Right lobe of liver (tissue), 6 donors: ENCODE measurements at regions not wholly inside any gene's neighbourhood (a gene's known extent, or its start where the extent isn't known, plus 50 kb on each side); places are given as distances from the start of the nearest gene placed in this dataset.

Experiments
- ATAC-seq, 4 donors: fragments of 200-7000 bp; cut with Tn5 transposase; one replicate each; pipeline ENCODE4 v1.9.1; 2020; ENCODE audit warnings: mild to moderate bottlenecking in 4 of 4, moderate library complexity in 4 of 4
- DNase-seq, 3 donors: peaks; one replicate each; pipeline ENCODE4 v3.0.0-alpha.2; 2020
- H3K27ac ChIP-seq, 3 donors: fragments of 200-600 bp; one replicate each; pipeline ENCODE4 v1.8.0; 2022
- H3K27me3 ChIP-seq, 2 donors: fragments of 200-600 bp; one replicate each; pipeline ENCODE4 v1.8.0; 2022
- H3K36me3 ChIP-seq, 4 donors: fragments of 200-600 bp; sonication (generic) in 1 of 4; one replicate each; pipeline versions ENCODE4 v1.5.1 to v1.8.0; 2017 to 2022; ENCODE audit warnings: control low read depth in 1 of 4
- H3K4me1 ChIP-seq, 4 donors: fragments of 200-600 bp; sonication (generic) in 1 of 4; one replicate each; pipeline versions ENCODE4 v1.5.1 to v1.8.0; 2017 to 2022; ENCODE audit warnings: control low read depth in 1 of 4
- H3K4me3 ChIP-seq, 3 donors: fragments of 200-600 bp; one replicate each; pipeline ENCODE4 v1.8.0; 2022
- H3K9me3 ChIP-seq, 4 donors: fragments of 200-600 bp; sonication (generic) in 1 of 4; one replicate each; pipeline versions ENCODE4 v1.5.1 to v1.8.0; 2017 to 2022; ENCODE audit warnings: control low read depth in 1 of 4
- CTCF ChIP-seq, 4 donors: fragments of 200-600 bp in 3 of 4; fragments of 450-650 bp in 1 of 4; IDR thresholded peaks; one replicate each; pipeline versions ENCODE4 v1.5.1 to v1.8.0; 2016 to 2022; ENCODE audit warnings: antibody characterized with exemption in 4 of 4, mild to moderate bottlenecking in 2 of 4
- POLR2A ChIP-seq: fragments of 450-650 bp; IDR thresholded peaks from one replicate; pipeline ENCODE4 v1.6.1; 2017; ENCODE audit warnings: antibody characterized with exemption, mild to moderate bottlenecking
- WGBS: methylation state at CpG from one replicate; pipeline ENCODE4 v1.1.6; 2018; ENCODE audit warnings: low coverage, low lambda C conversion rate; ENCODE audit not compliant: insufficient coverage; ENCODE audit errors: missing lambda C conversion rate; 5-methylcytosine and 5-hydroxymethylcytosine counted together
- intact Hi-C, 2 donors: fragments of 100-400 bp; cut with DNase I; formaldehyde crosslinking; loops; one replicate each; pipeline versions ENCODE4 v1.11.2 to v1.14.1; 2022
- donor health status: DM: no; HTN: yes; CAD: no.
- donor health status: DM: no; HTN: no; CAD: no.
- donor health status: DM: no; HTN: no; CAD: no.
- donor health status: DM: no; HTN: yes; CAD: no.
- donor health status: DM: no; HTN: yes; CAD: no.

- Histone ChIP-seq H3K36me3 (no peaks in the 10 kb centered on the region), H3K27me3 (no peaks in the 10 kb centered on the region), H3K9me3 (no peaks in the 10 kb centered on the region), H3K4me1 (no peaks in the 10 kb centered on the region), H3K27ac (no peak overlapping the region), H3K4me3 (no peak overlapping the region)
- TF ChIP-seq POLR2A (no peak), CTCF (IDR thresholded peaks at IDR 0.05) (no peak)
- intact Hi-C loops, result no loop called here
- WGBS, result 16% methylated on average over 2 of the region's 2 CpGs
- no peak for ATAC-seq
- DNase-seq, result no peak
These were observed 215.8 kb downstream of the FSIP2 start for GRCh38 chr2:185954389-185954788.

DNA sequence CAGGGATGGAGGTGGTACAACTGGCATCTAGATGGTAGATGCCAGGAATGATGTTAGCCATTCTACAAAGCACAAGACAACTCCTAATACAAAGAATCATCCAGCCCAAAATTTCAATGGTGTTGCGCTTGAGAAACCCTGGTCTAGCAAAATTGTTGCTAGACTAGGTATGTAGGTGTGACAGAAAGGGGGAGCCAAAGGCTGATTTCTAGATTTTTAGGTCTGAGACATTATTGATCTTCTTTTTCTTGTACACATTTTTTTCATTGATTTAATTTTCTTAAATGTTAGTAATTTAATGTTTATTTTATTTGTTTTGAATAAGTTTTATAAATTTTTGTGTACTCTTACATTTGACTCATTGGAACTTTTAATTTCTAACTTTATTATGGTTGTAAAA lies 216.4 kb downstream of the FSIP2 start:
- 100% methylated on average over 1 of the region's 1 CpG for WGBS

GRCh38 chr2:185967335-185967734 lies 228.7 kb downstream of the FSIP2 start:
- Histone ChIP-seq H3K36me3 (no peaks in the 10 kb centered on the region), H3K4me1 (no peaks in the 10 kb centered on the region), H3K27me3 (no peaks in the 10 kb centered on the region), H3K4me3 (no peak overlapping the region), H3K27ac (no peak overlapping the region), H3K9me3 (no peaks in the 10 kb centered on the region)
- DNase-seq (no peak), ATAC-seq (no peak)
- TF ChIP-seq CTCF (IDR thresholded peaks at IDR 0.05), result no peak
- TF ChIP-seq POLR2A, result no peak
- intact Hi-C loops, result no loop called here
- WGBS, result 93% methylated on average over 5 of the region's 5 CpGs

More for the DNA sequence above, 216.4 kb downstream of the FSIP2 start:
- Histone ChIP-seq H3K9me3 (no peaks in the 10 kb centered on the region), H3K4me1 (no peaks in the 10 kb centered on the region), H3K27me3 (no peaks in the 10 kb centered on the region), H3K4me3 (no peak overlapping the region), H3K36me3 (no peaks in the 10 kb centered on the region), H3K27ac (no peak overlapping the region)
- no peak for TF ChIP-seq POLR2A
- TF ChIP-seq CTCF (IDR thresholded peaks at IDR 0.05), result peak in 2 of 4 donors; percentile 14 to 19
- no peak for ATAC-seq
- intact Hi-C loops, result no loop called here
- DNase-seq, result no peak

DNA sequence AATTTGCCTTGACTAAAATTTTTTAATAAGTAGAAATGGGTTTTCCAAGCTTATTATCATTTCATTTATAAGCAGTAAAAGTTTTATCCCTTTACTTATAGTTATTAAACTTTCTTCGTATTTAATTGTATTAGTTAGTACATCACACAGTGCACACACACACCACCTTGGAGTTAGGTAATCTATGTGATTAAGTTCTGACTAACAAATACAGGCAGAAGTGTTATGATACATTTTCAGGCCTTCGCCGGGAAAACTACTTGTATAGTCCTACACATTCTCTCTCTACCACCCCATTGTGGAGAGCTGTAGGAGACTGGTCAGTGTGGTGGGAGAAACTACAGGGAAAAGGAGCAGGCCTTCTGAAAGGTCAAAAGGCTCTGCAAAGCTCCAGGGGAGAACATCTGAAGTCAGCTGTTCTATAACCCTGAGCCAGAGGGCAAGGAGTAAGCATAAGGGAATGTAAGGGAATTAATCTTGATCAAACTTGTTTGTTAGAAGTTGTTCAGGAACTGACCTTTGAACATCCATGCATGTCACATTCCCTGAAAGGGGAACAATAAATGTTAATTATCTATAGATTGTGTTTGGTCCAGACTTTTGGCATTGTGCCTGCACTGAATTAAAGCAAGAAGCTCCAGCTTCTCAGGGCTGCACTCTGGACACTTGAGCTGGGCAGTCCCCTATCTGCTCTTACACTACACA lies 231.7 kb downstream of the FSIP2 start:
- 92% methylated on average over 3 of the region's 3 CpGs for WGBS
- intact Hi-C loops, result no loop called here
- Histone ChIP-seq H3K27ac (no peak overlapping the region), H3K36me3 (no peaks in the 10 kb centered on the region), H3K9me3 (peaks cover 0 to 2% (median 0%) of the 10 kb centered on the region in 4 donors), H3K27me3 (no peaks in the 10 kb centered on the region), H3K4me3 (no peak overlapping the region), H3K4me1 (no peaks in the 10 kb centered on the region)
- TF ChIP-seq POLR2A, result no peak
- no peak for TF ChIP-seq CTCF (IDR thresholded peaks at IDR 0.05)
- no peak for DNase-seq
- ATAC-seq, result no peak
